Activated naive CD4-positive, alpha-beta T cell treated with anti-CD3 and anti-CD28 coated beads for 36 hours (primary cell): ENCODE measurements at regions not wholly inside any gene's neighbourhood (a gene's known extent, or its start where the extent isn't known, plus 50 kb on each side); places are given as distances from the start of the nearest gene placed in this dataset.

Experiments
- CTCF ChIA-PET: fragments of 350-600 bp; sonication (Branson Sonifier 250); formaldehyde crosslinking; loops from one replicate; lab custom pipeline; 2021; ENCODE audit warnings: antibody characterized with exemption; lab: Charles Lee
- DNase-seq: peaks from one replicate; pipeline ENCODE4 v3.0.0-alpha.2; 2020
- H3K27ac Mint-ChIP-seq: one replicate; pipeline ENCODE4 v1.8.0; 2021; ENCODE audit warnings: mild to moderate bottlenecking, mixed read lengths
- H3K27me3 Mint-ChIP-seq: one replicate; pipeline ENCODE4 v1.8.0; 2021; ENCODE audit warnings: low read depth, mixed read lengths
- H3K36me3 Mint-ChIP-seq: one replicate; pipeline ENCODE4 v1.8.0; 2021; ENCODE audit warnings: low read depth, mixed read lengths
- H3K4me1 Mint-ChIP-seq: one replicate; pipeline ENCODE4 v1.8.0; 2021; ENCODE audit warnings: low read depth, mixed read lengths
- H3K4me3 Mint-ChIP-seq: one replicate; pipeline ENCODE4 v1.8.0; 2021; ENCODE audit warnings: mild to moderate bottlenecking, moderate library complexity, mixed read lengths
- H3K9me3 Mint-ChIP-seq: one replicate; pipeline ENCODE4 v1.8.0; 2021; ENCODE audit warnings: mixed read lengths
- intact Hi-C: fragments of 100-400 bp; cut with micrococcal nuclease; formaldehyde crosslinking; loops from one replicate; pipeline ENCODE4 v1.15.1; 2023

GRCh38 chr2:176540995-176541394 is 271.8 kb downstream of the MTX2 start:
- no peaks in the 10 kb centered on the region for H3K4me1 Mint-ChIP-seq
- no peak overlapping the region for H3K4me3 Mint-ChIP-seq
- no peak overlapping the region for H3K27ac Mint-ChIP-seq
- no peaks in the 10 kb centered on the region for H3K36me3 Mint-ChIP-seq
- DNase-seq: no peak
- H3K9me3 Mint-ChIP-seq: no peaks in the 10 kb centered on the region
- intact Hi-C loops: no loop called here
- CTCF ChIA-PET: no interaction called here
- H3K27me3 Mint-ChIP-seq: peaks cover 14% of the 10 kb centered on the region

DNA sequence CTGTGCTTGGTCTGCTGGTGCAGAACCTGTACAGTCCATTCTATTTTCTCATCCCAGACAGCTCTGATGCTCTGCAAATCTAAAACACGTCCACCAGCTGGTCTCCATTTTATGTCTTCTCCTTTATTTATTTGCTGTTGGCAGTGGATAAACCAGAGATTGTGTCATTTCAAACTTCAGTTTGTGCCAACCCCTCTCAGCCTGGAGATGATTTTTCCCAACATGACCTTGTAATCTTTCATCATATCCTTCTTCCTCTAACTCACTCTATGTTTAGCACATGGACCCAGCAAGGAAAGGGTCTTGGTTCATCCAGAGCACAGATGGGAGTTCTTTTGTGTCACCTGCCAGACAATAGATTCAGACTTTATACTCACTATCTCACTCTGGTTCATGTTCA is 273.2 kb downstream of the MTX2 start:
- H3K4me3 Mint-ChIP-seq: no peak overlapping the region
- CTCF ChIA-PET: interaction anchor here (0.7 kb wide), 1 partner anchor 71 kb away, joined by 3 read pairs; no protein-coding TSS in a partner anchor
- H3K27ac Mint-ChIP-seq: no peak overlapping the region
- H3K27me3 Mint-ChIP-seq: peaks cover 12% of the 10 kb centered on the region
- H3K9me3 Mint-ChIP-seq: no peaks in the 10 kb centered on the region
- intact Hi-C loops: no loop called here
- DNase-seq: no peak
- no peaks in the 10 kb centered on the region for H3K36me3 Mint-ChIP-seq
- H3K4me1 Mint-ChIP-seq: no peaks in the 10 kb centered on the region

DNA sequence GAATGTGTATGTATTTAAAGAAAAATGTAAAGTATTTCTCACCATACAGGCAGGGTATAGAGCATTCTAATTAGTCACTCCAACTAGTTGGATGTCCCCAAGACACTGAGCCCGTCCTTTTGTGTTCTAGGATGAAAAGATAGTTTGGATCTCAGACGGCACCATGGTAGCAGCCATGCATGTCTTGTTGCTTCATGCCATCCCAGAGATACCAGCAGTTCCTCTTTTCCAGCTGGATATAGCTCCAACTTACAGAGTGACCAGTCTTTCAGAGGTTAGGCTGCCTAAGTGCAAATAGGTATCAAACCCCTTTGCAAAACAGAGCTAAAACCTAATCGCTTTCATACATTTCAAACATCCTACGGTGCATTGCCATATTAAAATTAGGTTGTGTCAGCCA is 275.3 kb downstream of the MTX2 start:
- H3K27me3 Mint-ChIP-seq: peaks cover 15% of the 10 kb centered on the region
- H3K36me3 Mint-ChIP-seq: no peaks in the 10 kb centered on the region
- no peak for DNase-seq
- no peaks in the 10 kb centered on the region for H3K9me3 Mint-ChIP-seq
- no peaks in the 10 kb centered on the region for H3K4me1 Mint-ChIP-seq
- H3K4me3 Mint-ChIP-seq: no peak overlapping the region
- H3K27ac Mint-ChIP-seq: no peak overlapping the region
- CTCF ChIA-PET: no interaction called here
- intact Hi-C loops: no loop called here

- CTCF ChIA-PET: interaction anchor here (1.0 kb wide), 1 partner anchor 9 kb away, joined by 4 read pairs; no protein-coding TSS in a partner anchor
- Mint-ChIP-seq H3K27ac (no peak overlapping the region), H3K27me3 (peaks cover 15% of the 10 kb centered on the region), H3K4me1 (no peaks in the 10 kb centered on the region), H3K36me3 (no peaks in the 10 kb centered on the region), H3K4me3 (no peak overlapping the region), H3K9me3 (no peaks in the 10 kb centered on the region)
- intact Hi-C loops: no loop called here
- no peak for DNase-seq
These were observed 276.0 kb downstream of the MTX2 start for GRCh38 chr2:176544991-176545956.

DNA sequence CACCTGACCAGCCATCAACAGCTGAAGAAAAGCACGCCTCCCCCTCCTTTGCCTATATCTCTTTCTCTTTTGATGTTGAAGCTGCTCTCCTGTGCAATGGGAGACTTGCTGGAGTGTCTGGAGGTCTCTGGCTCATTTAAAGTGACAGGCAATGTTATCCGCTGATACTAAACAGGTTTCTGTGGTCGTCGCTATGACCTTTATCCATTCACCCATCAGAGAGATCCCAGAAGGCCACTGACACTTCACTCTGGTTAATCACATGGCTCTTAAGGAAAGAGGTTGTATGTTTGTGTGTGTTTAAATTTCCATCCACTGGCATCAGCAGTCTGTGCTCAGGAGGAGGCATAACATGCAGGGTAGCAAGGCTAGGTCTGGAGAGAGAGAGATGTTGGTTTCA is 277.3 kb downstream of the MTX2 start:
- Mint-ChIP-seq H3K4me3 (no peak overlapping the region), H3K27ac (no peak overlapping the region), H3K9me3 (no peaks in the 10 kb centered on the region), H3K27me3 (peaks cover 15% of the 10 kb centered on the region), H3K36me3 (no peaks in the 10 kb centered on the region), H3K4me1 (no peaks in the 10 kb centered on the region)
- CTCF ChIA-PET: interaction anchor here (1.0 kb wide), 1 partner anchor 8 kb away, joined by 4 read pairs; no protein-coding TSS in a partner anchor
- DNase-seq: no peak
- intact Hi-C loops: no loop called here

- Mint-ChIP-seq H3K4me1 (peaks cover 12% of the 10 kb centered on the region), H3K4me3 (no peak overlapping the region), H3K27ac (no peak overlapping the region), H3K9me3 (no peaks in the 10 kb centered on the region), H3K36me3 (no peaks in the 10 kb centered on the region), H3K27me3 (peaks cover 39% of the 10 kb centered on the region)
- CTCF ChIA-PET: interaction anchor here (2.6 kb wide), 1 partner anchor 426 kb away, joined by 17 read pairs; no protein-coding TSS in a partner anchor
- intact Hi-C loops: loop anchor here (5.0 kb wide), 2 partner anchors 265 to 595 kb away; no protein-coding TSS in a partner anchor
- no peak for DNase-seq
These were observed 283.4 kb downstream of the MTX2 start for GRCh38 chr2:176552501-176553135.

- Mint-ChIP-seq H3K36me3 (no peaks in the 10 kb centered on the region), H3K4me3 (peak overlapping the region; percentile 72), H3K4me1 (peaks cover 12% of the 10 kb centered on the region), H3K27me3 (peaks cover 37% of the 10 kb centered on the region), H3K9me3 (no peaks in the 10 kb centered on the region), H3K27ac (no peak overlapping the region)
- intact Hi-C loops: loop anchor here (1.0 to 5.0 kb wide), 8 partner anchors 80 to 594 kb away; partner anchors contain the start of gene MTX2
- peak; percentile 30 for DNase-seq
- CTCF ChIA-PET: interaction anchor here (0.5 to 2.6 kb wide), 22 partner anchors 8 to 796 kb away, joined by 3 to 17 read pairs (median 4); no protein-coding TSS in a partner anchor
These were observed 284.5 kb downstream of the MTX2 start for GRCh38 chr2:176553685-176554100.

GRCh38 chr2:176554101-176555048 is 285.1 kb downstream of the MTX2 start:
- CTCF ChIA-PET: interaction anchor here (0.5 to 2.6 kb wide), 36 partner anchors 8 to 1513 kb away, joined by 3 to 17 read pairs (median 4); no protein-coding TSS in a partner anchor
- Mint-ChIP-seq H3K27me3 (peaks cover 39% of the 10 kb centered on the region), H3K4me1 (peaks cover 12% of the 10 kb centered on the region), H3K4me3 (peak overlapping the region; percentile 72), H3K36me3 (no peaks in the 10 kb centered on the region), H3K27ac (no peak overlapping the region), H3K9me3 (no peaks in the 10 kb centered on the region)
- intact Hi-C loops: loop anchor here (1.0 to 5.0 kb wide), 8 partner anchors 81 to 593 kb away; partner anchors contain the start of gene MTX2
- DNase-seq: peak; percentile 45

DNA sequence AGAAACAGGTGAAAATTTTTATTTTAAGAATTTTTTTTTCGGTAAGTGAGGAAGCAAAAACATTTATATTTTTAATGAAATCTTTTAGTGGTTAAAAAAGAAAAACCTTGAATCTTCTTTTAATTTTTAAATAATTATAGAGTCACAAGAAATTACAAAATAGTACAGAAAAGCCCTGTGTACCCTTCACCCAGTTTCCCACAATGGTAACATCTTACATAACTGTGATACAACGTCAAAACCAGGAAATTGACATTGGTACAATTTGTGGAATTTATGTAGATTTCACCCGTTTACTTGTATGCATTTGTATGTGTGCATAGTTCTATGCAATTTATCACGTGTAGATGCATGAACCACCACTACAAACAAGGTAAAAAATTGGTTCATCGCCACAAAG is 285.9 kb downstream of the MTX2 start:
- Mint-ChIP-seq H3K27ac (no peak overlapping the region), H3K4me3 (no peak overlapping the region), H3K27me3 (peaks cover 45% of the 10 kb centered on the region), H3K9me3 (no peaks in the 10 kb centered on the region), H3K36me3 (no peaks in the 10 kb centered on the region), H3K4me1 (peaks cover 12% of the 10 kb centered on the region)
- CTCF ChIA-PET: interaction anchor here (0.6 to 2.6 kb wide), 30 partner anchors 9 to 1514 kb away, joined by 3 to 17 read pairs (median 4); no protein-coding TSS in a partner anchor
- intact Hi-C loops: loop anchor here (2.0 kb wide), 3 partner anchors 84 to 286 kb away; partner anchors contain the start of gene MTX2
- no peak for DNase-seq

DNA sequence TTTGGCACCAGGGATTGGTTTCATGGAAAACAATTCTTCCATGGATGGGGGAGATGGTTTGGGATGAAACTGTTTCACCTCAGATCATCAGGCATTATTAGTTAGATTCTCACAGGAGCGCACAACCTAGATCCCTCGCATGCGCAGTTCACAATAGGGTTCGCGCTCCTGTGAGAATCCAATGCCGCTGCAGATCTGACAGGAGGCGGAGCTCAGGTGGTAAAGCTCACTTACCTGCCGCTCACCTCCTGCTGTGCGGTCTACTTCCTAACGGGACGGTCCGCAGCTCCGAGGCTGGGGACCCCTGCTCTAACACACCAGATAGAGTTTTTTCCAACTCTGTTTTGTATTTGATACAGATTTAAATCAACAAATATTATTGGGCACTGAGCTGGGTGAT is 286.5 kb downstream of the MTX2 start:
- Mint-ChIP-seq H3K4me3 (no peak overlapping the region), H3K9me3 (no peaks in the 10 kb centered on the region), H3K4me1 (peaks cover 12% of the 10 kb centered on the region), H3K36me3 (no peaks in the 10 kb centered on the region), H3K27ac (no peak overlapping the region), H3K27me3 (peaks cover 48% of the 10 kb centered on the region)
- no peak for DNase-seq
- intact Hi-C loops: loop anchor here (2.0 kb wide), 3 partner anchors 83 to 287 kb away; partner anchors contain the start of gene MTX2
- CTCF ChIA-PET: interaction anchor here (0.9 to 1.0 kb wide), 3 partner anchors 101 to 429 kb away, joined by 3 to 6 read pairs (median 4); no protein-coding TSS in a partner anchor

DNA sequence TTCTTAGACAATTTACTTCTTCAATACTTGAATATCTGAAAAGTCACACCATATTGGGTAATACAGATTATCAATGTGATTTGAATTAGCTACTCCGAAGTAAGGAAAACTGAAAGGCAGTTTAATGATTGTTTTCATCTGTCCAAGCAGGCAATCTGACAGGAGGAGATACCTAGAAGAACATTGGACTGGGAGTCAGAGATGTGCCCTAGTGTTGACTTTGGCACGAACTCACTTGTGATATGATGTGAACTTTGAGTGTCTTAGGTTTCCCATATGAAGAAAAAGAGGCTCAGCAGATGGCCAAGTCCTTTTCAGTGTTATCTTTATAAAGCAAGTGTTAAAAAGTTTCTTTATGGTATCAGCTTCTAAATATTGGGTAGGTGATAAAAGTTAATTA is 287.1 kb downstream of the MTX2 start:
- intact Hi-C loops: no loop called here
- no peaks in the 10 kb centered on the region for H3K9me3 Mint-ChIP-seq
- H3K27ac Mint-ChIP-seq: no peak overlapping the region
- DNase-seq: no peak
- no peak overlapping the region for H3K4me3 Mint-ChIP-seq
- no peaks in the 10 kb centered on the region for H3K36me3 Mint-ChIP-seq
- CTCF ChIA-PET: interaction anchor here (0.9 to 1.0 kb wide), 3 partner anchors 101 to 430 kb away, joined by 3 to 6 read pairs (median 4); no protein-coding TSS in a partner anchor
- H3K4me1 Mint-ChIP-seq: peaks cover 12% of the 10 kb centered on the region
- H3K27me3 Mint-ChIP-seq: peaks cover 51% of the 10 kb centered on the region
